Activated gamma-delta T cell treated with Interleukin-2 at 50 U/mL for 16 hours (primary cell): ENCODE measurements at regions not wholly inside any gene's neighbourhood (a gene's known extent, or its start where the extent isn't known, plus 50 kb on each side); places are given as distances from the start of the nearest gene placed in this dataset.
"Not testable (repeated sequence)": the region's sequence is repeated elsewhere in the genome, so short reads cannot be mapped to it uniquely, and the experiment has no call there.

Experiments
- DNase-seq: peaks from one replicate; pipeline ENCODE4 v3.0.0-alpha.2; 2020

GRCh38 chr16:59658572-59658971 is 924.5 kb upstream of the GOT2 start:
- no peak for DNase-seq

- no peak for DNase-seq
These were observed 920.9 kb upstream of the GOT2 start for GRCh38 chr16:59655031-59655430.

- no peak for DNase-seq
These were observed 920.3 kb upstream of the GOT2 start for GRCh38 chr16:59654455-59654854.

- DNase-seq: no peak
These were observed 917.5 kb upstream of the GOT2 start for GRCh38 chr16:59651662-59652061.

GRCh38 chr16:59645194-59645593 is 911.1 kb upstream of the GOT2 start:
- no peak for DNase-seq

GRCh38 chr16:59635674-59636073 is 901.6 kb upstream of the GOT2 start:
- DNase-seq: no peak

GRCh38 chr16:59634951-59635350 is 900.8 kb upstream of the GOT2 start:
- DNase-seq: no peak

- no peak for DNase-seq
These were observed 900.0 kb upstream of the GOT2 start for GRCh38 chr16:59634004-59634579.

- DNase-seq: no peak
These were observed 898.2 kb upstream of the GOT2 start for GRCh38 chr16:59632276-59632855.

- not testable (repeated sequence) for DNase-seq
These were observed 890.3 kb upstream of the GOT2 start for GRCh38 chr16:59624381-59624780.

- DNase-seq: no peak
These were observed 880.5 kb upstream of the GOT2 start for GRCh38 chr16:59614466-59615240.

- not testable (repeated sequence) for DNase-seq
These were observed 878.9 kb upstream of the GOT2 start for GRCh38 chr16:59612910-59613620.

- DNase-seq: no peak
These were observed 878.0 kb upstream of the GOT2 start for GRCh38 chr16:59612094-59612493.

- DNase-seq: no peak
These were observed 877.4 kb upstream of the GOT2 start for GRCh38 chr16:59611556-59611955.

GRCh38 chr16:59605706-59606105 is 871.6 kb upstream of the GOT2 start:
- no peak for DNase-seq

GRCh38 chr16:59604354-59604753 is 870.2 kb upstream of the GOT2 start:
- DNase-seq: no peak

GRCh38 chr16:59601452-59601851 is 867.3 kb upstream of the GOT2 start:
- no peak for DNase-seq

- no peak for DNase-seq
These were observed 863.2 kb upstream of the GOT2 start for GRCh38 chr16:59597269-59597668.

GRCh38 chr16:59596693-59597092 is 862.6 kb upstream of the GOT2 start:
- no peak for DNase-seq

- no peak for DNase-seq
These were observed 859.1 kb upstream of the GOT2 start for GRCh38 chr16:59593194-59593661.

GRCh38 chr16:59591480-59591879 is 857.4 kb upstream of the GOT2 start:
- no peak for DNase-seq

GRCh38 chr16:59590845-59591244 is 856.7 kb upstream of the GOT2 start:
- DNase-seq: no peak

- no peak for DNase-seq
These were observed 852.2 kb upstream of the GOT2 start for GRCh38 chr16:59586331-59586730.

- no peak for DNase-seq
These were observed 840.2 kb upstream of the GOT2 start for GRCh38 chr16:59574296-59574695.
